Stimulated activated CD8-positive, alpha-beta memory T cell treated with anti-CD3 and anti-CD28 coated beads, Interleukin-2, amount 100 ng/mL, for 1 hour (primary cell): ENCODE measurements at regions not wholly inside any gene's neighbourhood (a gene's known extent, or its start where the extent isn't known, plus 50 kb on each side); places are given as distances from the start of the nearest gene placed in this dataset.

Experiments
- DNase-seq, 2 donors: peaks; one replicate each; pipeline ENCODE4 v3.0.0-alpha.2; 2020; ENCODE audit warnings: low read depth in 2 of 2

DNA sequence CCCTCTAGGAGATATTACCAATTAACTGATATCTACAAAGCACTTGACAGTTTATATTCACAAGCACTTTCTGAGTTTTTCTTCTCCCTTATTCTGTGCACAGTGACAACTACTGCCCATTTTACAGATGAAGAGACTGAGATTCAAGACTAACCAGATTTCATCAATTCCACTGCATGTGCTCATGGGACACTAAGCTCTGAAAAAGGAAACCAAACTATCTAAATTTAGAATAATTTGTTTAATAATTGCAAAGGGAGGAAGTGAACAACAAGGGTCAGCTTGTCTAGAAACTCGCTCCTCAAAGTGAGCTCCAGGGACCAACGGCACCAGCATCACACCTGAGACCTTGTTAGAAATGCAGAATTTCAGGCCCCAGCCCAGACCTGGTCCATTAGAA, 50.8 kb upstream of the MYLIP start:
- DNase-seq, result no peak

DNA sequence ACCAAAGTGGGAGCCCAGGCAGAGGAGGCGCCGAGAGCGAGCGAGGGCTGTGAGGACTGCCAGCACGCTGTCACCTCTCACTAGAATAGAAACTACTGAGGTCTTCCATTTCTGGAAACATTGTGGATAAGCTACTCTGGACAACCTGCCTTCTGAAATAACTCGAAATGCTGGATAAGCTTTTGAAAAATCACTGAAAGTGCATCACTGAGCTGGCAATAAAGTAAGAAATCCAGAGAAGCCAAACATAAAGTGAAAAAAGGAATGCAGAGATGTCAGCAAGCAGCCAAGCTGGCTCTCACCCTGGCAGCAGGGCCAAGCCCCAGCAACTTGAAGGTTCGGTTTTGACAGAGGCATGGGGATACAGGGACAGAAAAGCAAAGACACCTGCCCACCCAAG, 59.2 kb upstream of the MYLIP start:
- DNase-seq, result no peak

DNA sequence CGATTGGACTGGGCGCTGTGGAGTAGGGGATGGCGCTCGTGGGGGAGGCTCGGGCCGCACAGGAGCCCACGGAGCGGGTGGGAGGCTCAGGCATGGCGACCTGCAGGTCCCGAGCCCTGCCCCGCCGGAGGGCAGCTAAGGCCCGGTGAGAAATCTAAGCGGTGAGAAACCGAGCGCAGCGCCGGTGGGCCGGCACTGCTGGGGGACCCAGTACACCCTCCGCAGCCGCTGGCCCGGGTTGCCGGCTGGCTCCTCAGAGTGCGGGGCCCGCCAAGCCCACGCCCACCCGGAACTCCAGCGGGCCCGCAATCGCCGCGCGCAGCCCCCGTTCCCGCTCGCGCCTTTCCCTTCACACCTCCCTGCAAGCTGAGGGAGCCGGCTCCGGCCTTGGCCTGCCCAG, 59.7 kb upstream of the MYLIP start:
- no peak for DNase-seq

DNA sequence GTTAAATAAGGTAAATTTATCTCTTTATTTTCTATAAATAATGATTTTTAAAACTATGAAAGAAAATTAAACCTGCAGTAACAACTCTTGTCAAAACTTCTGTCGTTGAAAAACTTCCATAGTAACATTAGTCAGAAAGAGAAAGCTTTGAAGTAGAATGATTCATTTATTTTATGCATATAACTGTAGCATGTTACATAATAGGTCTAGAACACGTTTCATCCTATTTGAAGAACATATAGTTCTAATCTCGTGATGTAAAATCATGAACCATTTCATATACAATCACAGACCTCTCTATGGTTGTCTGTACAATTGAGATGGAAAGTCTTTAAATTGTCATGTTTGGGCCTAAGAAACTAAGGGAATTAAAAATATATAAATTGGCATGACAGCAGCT, 61.3 kb upstream of the MYLIP start:
- no peak for DNase-seq

DNA sequence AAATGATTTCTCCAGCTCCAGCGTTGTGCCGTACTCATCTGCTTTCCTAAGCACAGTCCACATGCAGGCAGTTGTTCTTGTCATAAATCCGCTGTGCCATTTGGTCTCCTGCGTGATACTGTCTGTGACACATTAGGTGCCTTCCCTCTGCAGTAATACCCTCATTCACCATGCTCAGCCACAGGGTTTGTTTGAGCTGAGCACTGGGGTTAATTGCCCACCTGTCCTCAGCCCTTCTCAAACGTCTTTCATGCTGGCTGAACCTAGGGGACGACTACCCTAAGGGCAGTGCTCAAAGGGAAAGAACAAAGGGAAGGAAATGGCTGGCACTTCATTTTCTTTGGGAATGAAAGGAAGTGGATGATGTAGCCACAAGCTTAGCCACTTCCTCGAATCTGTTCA, 64.2 kb upstream of the MYLIP start:
- no peak for DNase-seq

DNA sequence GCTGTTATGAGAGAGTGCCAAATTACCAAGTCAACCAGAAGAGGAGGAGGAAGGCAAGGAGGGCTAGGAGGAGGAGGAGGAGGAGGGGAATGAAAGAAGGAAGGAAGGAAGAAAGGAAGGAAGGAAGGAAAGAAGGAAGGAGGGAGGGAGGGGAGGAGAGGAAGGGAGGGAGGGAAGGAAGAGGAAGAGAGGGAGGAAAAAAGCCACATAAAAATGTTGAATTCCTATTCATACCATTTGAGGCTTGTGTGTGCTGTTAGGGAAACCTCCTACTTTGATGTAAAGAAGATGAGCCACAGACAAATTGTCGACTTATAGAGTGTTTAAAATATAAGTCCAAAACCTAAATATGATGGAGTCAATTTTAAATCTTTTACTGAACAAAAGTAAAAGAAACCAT, 65.3 kb upstream of the MYLIP start:
- no peak for DNase-seq

DNA sequence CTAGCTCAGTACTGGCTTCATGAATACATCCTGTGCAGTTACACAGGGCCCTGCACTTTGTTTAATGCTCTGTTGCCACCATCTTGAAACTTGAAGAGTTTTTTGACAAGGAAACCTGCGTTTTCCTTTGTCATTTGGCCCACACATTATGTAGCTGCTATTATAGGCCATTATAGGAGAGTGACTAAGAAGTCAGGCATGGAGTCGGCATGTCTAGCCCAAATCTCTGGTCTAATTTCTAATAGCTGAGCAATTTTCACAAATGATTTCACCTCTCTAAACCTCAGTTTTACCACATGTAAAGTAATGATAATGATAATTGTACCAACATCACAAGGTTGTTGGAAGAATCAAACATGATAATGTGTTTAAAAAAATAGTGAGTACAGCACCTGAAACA, 67.1 kb upstream of the MYLIP start:
- DNase-seq, result no peak

DNA sequence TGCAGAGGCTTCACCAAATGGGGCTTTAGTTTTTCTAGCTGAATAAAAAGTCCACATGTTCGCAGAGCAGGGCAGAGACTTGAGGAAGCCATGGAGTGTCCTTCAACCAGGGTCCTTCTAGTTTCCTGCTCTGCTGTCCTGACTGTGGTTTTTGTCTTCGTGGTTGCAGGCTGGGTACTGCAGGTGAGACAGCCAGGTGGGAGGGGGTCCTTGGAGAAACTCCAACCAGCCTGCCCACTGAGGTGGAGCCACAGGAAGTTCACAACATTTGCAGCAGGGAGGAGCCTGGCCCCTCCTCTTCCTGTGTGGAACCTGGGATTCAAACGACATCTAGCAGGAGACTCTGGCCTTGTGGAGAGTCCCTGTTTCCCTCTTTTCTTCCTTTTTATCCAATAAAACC, 68.8 kb upstream of the MYLIP start:
- DNase-seq, result no peak

DNA sequence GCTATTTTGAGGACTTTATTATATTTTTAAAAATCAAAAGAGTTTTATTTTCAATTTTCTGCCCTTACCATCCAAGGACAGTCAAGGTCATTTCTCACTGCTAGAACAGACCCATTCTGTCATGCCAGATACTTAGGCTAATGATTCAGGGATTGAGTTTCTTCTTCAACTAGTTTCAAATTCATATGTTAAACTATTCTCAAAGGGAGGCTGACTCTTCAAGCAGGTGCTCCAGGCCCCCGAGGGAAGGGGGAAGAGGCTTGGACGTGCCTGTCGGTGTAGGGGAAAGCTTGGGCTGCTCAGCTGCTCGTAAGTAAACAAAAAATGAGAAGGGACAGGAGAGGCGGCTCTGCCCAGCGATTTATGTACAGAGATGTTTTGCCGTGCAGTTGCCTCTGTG, 69.4 kb upstream of the MYLIP start:
- no peak for DNase-seq

DNA sequence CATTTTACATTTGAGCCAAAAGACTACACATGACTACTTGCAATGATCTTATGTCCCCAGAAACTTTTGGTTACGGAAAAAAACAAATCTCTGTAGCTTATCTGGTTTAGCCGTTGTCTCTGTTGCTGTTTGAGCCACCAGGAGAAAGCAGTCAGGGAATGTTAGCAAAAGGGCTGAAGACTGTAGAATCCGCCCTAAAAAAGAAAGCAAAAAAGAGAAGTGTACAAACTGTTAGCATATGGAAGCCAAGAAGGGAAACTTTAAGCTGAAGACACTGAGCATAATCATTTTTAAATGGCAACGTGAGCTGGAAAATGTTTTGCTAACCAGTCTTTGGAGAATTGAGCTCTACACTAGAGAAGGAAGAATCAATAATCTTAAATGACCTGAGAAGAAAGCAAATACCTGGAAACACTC, 69.9 kb upstream of the MYLIP start:
- DNase-seq, result no peak

DNA sequence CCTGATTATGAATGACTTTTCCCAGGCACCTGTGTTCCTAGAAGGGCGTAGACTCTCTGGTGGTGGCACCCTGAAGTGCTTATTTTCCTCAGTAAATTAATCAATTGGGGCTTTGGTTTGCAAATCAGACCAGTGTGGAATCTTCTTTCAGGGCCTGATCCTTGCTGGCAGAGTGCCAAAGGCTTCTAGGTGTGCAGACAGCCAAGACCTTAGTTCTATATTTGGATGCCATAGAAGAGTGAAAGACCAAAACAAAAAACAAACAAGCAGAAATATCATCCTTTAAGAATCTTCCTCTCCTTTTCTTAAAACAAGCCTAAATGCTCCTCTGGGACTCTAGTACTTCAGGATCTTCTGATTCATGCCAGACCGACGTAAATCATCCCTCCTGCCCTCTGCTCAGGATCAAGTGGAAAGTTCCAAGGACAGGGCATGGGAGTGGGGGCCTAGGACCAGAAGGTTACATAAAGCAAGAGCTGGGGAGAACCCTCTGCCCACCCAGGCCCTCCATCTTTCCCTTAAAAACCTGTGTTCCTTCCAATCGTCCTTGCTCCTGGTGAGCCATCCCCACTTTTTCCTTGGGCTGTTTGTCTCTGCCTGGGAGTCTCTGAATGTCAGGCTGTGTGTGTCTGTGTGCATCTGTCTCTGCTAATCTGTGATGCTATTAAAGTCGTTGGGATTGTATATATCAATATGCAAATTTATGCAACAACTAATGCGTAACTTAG, 70.5 kb upstream of the MYLIP start:
- DNase-seq, result no peak

DNA sequence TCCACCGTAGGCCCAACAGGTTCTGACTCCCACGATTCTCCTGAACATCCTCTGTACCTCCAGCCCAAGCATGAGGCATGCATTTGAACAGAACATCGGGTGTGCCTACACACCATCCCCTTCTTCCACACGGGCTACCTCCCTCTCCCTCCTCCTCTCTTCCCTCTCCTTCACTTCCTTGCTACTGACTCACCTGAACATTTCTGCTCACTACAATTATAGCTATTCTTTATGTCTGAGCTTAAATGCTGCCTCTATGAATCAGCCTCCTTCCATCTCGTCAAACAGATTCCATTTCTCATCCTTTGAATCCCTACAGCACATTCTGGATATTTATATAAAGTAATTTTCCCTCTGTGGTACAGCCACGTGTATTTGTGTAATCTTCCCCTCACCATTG, 71.4 kb upstream of the MYLIP start:
- no peak for DNase-seq

DNA sequence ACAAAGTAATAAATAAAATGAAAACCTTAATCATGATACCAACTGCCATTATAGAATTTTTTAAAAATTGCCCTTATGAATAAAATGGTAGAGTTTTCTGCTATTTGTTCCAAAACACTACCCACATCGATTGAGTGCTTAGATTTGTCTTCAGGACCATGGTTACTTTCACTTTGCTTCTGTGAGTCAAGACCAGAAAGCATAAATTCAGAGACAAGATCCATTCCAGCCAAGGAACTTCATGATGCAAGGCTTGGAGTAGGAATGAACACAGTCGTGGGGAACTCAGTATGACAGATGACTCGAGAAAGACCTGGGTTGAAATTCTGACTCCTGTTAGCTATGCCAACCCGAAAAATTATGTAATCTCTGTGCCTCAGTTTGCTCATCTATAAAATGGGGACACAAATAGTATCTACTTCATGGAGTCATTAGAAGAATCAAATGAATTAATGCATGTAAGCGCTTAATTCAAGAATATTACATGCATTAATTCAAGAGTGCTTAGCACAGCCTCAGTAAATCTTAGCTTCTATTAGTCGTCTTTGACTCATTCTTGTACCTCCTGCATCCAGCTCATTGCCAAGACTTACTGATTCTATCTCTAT, 72.5 kb upstream of the MYLIP start:
- no peak for DNase-seq

DNA sequence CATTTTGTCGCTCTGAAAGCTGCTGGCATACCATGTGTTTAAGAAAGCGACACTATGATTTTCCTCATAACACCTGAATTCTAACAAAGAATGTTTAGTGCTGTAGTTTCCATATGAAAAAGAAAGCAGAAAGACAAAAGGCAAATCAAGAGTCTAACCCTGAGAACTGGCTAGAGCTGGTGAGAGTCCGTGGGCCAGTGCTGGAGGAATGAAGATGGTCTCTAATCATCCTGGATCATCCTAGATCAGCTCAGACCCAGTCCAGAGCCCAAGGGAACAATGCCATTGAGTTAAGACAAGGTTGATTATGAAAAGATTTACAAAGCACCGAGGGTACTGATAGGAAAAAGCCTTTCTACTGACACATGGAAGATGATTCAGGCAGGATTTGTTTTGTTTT, 73.0 kb upstream of the MYLIP start:
- DNase-seq, result no peak

DNA sequence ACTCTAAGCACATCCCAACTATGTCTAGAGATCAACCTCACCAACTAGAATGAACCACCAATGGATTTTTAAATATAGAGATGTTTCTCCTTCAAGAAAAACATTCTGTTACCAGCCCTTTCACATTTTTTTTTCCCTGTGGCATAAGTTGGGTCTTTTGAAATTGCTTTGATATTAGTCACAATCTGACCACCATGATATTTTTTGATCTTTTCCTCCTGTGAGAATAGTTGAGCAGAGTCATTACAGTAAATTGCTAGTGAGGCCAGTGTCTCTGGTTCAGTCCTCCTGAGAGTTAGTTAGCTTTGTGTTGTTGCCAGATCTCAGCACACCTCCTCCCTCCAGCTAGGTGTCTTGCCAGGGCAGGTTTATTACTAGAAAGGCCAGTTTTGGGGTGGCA, 79.7 kb upstream of the MYLIP start:
- no peak for DNase-seq

DNA sequence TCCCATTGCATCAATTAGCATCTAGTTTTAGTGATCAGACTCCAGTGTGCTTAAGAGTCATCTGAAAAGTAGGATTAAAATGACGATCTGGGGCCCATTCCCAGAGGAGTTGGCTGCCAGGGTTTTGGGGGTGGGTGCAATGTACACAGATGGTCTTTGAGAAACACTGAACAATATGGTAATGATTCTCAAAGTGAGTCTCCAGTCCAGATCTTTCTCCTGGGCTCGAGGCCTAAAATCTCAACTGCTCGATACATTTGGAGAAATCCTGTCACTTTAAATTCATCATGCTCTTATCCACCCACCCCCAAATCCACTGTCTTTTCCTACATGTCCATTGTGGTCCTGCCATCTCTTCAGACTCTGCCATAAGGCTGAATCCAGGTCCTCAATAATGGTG, 80.7 kb upstream of the MYLIP start:
- DNase-seq, result no peak

DNA sequence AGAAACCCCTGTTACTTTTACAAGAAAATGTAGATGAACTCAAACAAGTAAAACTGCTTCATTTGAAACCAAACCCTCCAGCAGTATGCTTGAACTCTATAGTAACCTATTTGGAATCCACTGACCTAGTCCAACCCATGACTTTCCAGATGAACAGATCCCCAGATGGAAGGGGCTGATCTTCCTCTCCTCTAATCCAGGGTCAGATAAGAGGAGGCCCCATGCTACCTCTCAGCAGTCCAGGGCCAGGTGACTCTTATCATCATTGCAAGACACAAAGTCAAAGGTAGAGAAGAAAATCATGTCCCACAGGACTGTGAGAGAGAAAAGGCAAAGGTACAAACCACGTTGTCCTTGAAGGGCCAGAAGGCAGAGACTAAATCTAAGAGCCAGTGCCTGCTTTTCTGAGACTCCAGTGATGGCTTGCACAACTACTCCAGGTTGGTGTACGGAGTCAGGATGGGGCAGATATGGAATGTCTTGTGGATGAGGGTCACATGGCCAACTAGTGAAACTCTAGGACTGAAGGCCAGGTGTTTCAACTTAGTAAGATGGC, 81.4 kb upstream of the MYLIP start:
- DNase-seq, result no peak

DNA sequence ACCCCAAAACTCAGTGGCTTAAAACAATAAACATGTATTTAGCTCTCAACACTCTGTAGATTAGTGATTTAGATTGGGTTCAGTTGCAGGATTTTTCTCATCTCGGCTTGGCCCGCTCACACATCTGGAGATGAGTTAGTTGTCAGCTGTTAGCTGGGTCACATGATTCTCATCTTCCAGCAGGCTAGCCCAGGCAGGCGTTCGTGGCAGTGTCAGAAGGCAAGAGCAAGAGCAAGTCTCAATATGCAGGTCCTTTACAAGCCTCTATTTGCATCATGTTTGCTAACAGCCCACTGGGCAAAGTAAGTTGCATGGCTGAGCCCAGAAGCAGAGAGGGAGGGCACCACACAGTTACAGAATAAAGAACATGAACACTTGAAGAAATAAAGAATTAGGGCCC, 83.6 kb upstream of the MYLIP start:
- DNase-seq, result no peak

DNA sequence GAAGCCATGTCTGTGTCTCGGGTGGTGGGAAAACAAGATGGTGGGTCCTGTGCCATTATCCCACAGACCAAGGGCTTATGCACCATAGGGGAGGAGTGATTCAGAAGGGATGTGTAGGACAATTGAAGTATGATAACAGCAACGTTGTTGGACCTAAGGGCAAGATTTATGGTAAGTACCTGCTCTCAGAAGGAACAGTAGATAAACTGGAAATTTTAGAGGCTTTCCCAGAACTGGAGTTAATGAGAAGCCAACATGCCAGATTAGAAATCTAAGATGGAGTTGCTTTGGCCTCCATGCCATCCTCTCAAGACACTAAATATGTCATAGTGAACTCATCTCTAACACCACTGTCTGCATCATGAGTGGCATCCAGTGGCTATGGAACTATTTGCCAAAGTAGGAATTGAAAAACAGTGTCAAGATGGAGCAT, 84.7 kb upstream of the MYLIP start:
- no peak for DNase-seq

DNA sequence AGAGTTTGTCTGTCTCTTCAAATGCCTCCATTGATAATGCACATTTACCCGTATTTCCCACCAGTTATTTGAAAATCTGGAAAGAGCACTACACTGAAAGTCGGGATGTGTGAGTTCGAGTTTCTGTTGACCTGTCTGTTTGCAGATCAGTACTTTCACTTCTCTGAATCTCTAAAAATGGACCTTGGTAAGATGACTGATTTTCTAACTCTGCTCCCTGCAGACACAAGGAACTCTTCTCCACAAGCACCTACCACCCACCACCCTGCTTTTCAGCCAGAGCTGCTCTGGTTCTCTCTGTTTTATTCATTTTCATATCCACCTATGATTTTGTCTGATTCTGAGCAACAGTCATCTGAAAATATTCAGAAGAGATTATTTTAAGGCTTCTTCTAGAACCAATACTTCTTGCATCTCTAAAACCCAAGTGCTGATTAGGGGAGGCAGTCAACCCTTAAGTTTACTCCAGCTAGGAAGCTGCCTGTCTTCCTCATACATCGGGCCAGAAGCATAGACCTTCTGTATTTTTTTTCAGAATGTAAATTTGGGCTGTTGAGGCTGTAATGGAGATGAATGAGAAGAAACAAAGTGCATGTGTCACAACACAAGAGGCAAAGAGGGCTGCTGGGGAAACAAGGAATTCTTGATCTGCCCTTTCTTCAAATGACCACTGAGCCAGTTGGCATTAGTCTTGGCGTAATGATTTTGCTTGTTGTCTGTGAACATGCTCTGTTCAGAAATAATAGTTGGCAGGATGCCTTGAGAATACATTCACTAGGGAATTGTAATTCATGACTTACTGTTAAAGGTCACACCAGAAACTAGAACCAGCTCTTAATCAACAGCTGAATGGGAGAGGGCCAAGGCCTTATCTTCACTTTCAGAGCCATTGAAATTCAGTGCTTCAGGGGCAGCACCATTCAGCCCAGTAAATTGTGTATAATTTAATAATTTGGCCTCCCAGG, 85.4 kb upstream of the MYLIP start:
- no peak for DNase-seq

DNA sequence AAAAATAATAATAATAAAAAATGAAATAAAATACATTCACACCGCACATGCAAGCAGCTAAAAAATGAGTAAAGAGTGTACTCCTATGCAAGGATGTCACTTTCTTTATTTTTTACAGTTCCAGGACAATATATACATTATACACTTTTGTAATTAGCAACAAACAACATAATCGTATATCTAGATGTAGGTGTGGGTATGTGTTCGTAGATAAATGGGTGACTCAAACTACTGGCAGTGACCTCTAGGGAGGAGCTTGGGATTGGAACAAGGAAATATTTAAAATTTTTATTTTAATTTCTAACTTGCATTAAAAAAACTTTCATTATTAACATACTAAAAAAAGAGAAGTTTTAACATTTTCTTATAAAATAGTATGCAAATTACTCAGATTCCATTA, 86.1 kb upstream of the MYLIP start:
- no peak for DNase-seq

DNA sequence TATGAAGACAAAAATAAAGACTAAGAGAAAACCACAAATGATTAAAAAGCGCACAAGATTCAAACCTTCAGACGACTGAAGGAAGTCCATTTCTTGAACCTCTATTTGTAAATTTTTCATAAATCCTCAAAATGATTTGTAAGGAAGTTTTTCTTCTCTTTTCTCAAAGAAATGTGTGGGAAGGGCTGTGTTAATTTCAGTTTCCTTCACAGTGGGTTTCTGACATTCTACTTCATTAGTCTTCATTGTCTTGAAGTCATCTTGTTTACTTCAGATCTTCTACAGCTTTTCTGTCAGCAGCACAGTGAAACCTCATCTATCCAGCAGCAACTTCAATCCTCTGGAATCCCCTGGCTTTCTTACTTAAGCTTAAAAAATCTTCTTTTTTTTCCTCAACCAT, 87.6 kb upstream of the MYLIP start:
- no peak for DNase-seq

DNA sequence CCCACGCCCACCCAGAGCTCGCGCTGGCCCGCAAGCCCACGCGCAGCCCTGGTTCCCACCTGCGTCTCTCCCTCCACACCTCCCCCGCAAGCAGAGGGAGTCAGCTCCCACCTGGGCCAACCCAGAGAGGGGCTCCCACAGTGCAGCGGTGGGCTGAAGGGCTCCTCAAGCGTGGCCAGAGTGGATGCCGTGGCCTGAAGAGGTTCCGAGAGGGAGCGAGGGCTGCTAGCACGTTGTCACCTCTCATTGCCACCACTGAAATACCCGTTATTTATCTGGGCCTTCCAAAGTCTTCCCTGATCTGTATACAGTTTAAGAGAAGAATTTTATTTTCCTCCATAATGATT, 88.3 kb upstream of the MYLIP start:
- DNase-seq, result no peak
